NB4 (cell line): ENCODE measurements at regions not wholly inside any gene's neighbourhood (a gene's known extent, or its start where the extent isn't known, plus 50 kb on each side); places are given as distances from the start of the nearest gene placed in this dataset.

Experiments
- CTCF ChIP-seq: IDR thresholded peaks from one replicate; pipeline ENCODE4 v1.5.1; 2012; ENCODE audit warnings: low read depth, low read length
- MAX ChIP-seq: IDR thresholded peaks from 2 replicates; pipeline ENCODE4 v1.6.1; 2011; ENCODE audit warnings: low read depth, low read length
- MYC ChIP-seq: IDR thresholded peaks from 2 replicates; pipeline ENCODE4 v1.6.1; 2011; ENCODE audit warnings: low read depth, low read length
- POLR2A ChIP-seq: IDR thresholded peaks from 2 replicates; pipeline ENCODE4 v1.6.1; 2011; ENCODE audit warnings: mild to moderate bottlenecking; ENCODE audit not compliant: insufficient read length; ENCODE audit errors: extremely low read depth

- no peak for TF ChIP-seq CTCF
- TF ChIP-seq POLR2A, result no peak
- no peak for TF ChIP-seq MYC
- no peak for TF ChIP-seq MAX
Measured at GRCh38 chr4:133775881-133776280, 425.7 kb downstream of the PABPC4L start.
